SJCRH30 (cell line): ENCODE measurements at regions not wholly inside any gene's neighbourhood (a gene's known extent, or its start where the extent isn't known, plus 50 kb on each side); places are given as distances from the start of the nearest gene placed in this dataset.
"Not testable (repeated sequence)": the region's sequence is repeated elsewhere in the genome, so short reads cannot be mapped to it uniquely, and the experiment has no call there.

Experiments used
- DNase-seq, 2 experiments: peaks; one replicate each; pipeline ENCODE4 v3.0.0-alpha.2; 2015 to 2020
- H3K27ac ChIP-seq: fragments of 250-450 bp; sonication (Bioruptor Pico); 2 replicates; pipeline ENCODE4 v1.5.1; 2020; ENCODE audit warnings: mild to moderate bottlenecking, moderate library complexity
- H3K27me3 ChIP-seq: fragments of 250-450 bp; sonication (Bioruptor Pico); 2 replicates; pipeline ENCODE4 v1.5.1; 2020; ENCODE audit warnings: mild to moderate bottlenecking, moderate library complexity
- H3K36me3 ChIP-seq: fragments of 250-450 bp; sonication (Bioruptor Pico); 2 replicates; pipeline ENCODE4 v1.5.1; 2020; ENCODE audit warnings: mild to moderate bottlenecking, moderate library complexity
- H3K4me1 ChIP-seq: fragments of 250-450 bp; sonication (Bioruptor Pico); 2 replicates; pipeline ENCODE4 v1.5.1; 2020; ENCODE audit warnings: mild to moderate bottlenecking, moderate library complexity
- H3K4me3 ChIP-seq: fragments of 250-450 bp; sonication (Bioruptor Pico); 2 replicates; pipeline ENCODE4 v1.5.1; 2020; ENCODE audit warnings: mild to moderate bottlenecking, moderate library complexity
- H3K9me3 ChIP-seq: fragments of 250-450 bp; sonication (Bioruptor Pico); replicated peaks from 2 replicates; pipeline ENCODE4 v1.5.1; 2020; ENCODE audit warnings: mild to moderate bottlenecking, moderate library complexity

GRCh38 chr15:35929740-35930444 lies 383.9 kb upstream of the DPH6 start:
- H3K4me3 ChIP-seq = no peak overlapping the region
- no peak overlapping the region for H3K27ac ChIP-seq
- DNase-seq = no peak
- H3K9me3 ChIP-seq = no peaks in the 10 kb centered on the region
- H3K27me3 ChIP-seq = no peaks in the 10 kb centered on the region
- no peaks in the 10 kb centered on the region for H3K36me3 ChIP-seq
- no peaks in the 10 kb centered on the region for H3K4me1 ChIP-seq

- no peaks in the 10 kb centered on the region; the same call in 1 of the 2 replicates for H3K36me3 ChIP-seq
- no peaks in the 10 kb centered on the region for H3K27me3 ChIP-seq
- DNase-seq = no peak
- no peak overlapping the region for H3K4me3 ChIP-seq
- H3K9me3 ChIP-seq = no peaks in the 10 kb centered on the region
- no peaks in the 10 kb centered on the region for H3K4me1 ChIP-seq
- no peak overlapping the region for H3K27ac ChIP-seq
Measured at GRCh38 chr15:35931799-35932341, 385.9 kb upstream of the DPH6 start.

GRCh38 chr15:35932531-35932930 lies 386.6 kb upstream of the DPH6 start:
- DNase-seq = no peak
- H3K27me3 ChIP-seq = no peaks in the 10 kb centered on the region
- H3K4me1 ChIP-seq = no peaks in the 10 kb centered on the region
- H3K27ac ChIP-seq = no peak overlapping the region
- H3K4me3 ChIP-seq = no peak overlapping the region
- H3K36me3 ChIP-seq = no peaks in the 10 kb centered on the region; the same call in 1 of the 2 replicates
- no peaks in the 10 kb centered on the region for H3K9me3 ChIP-seq

- DNase-seq = no peak
- H3K9me3 ChIP-seq = no peaks in the 10 kb centered on the region
- H3K36me3 ChIP-seq = no peaks in the 10 kb centered on the region; the same call in 1 of the 2 replicates
- no peaks in the 10 kb centered on the region for H3K27me3 ChIP-seq
- no peak overlapping the region for H3K4me3 ChIP-seq
- no peak overlapping the region for H3K27ac ChIP-seq
- H3K4me1 ChIP-seq = no peaks in the 10 kb centered on the region
Measured at GRCh38 chr15:35933531-35933930, 387.6 kb upstream of the DPH6 start.

GRCh38 chr15:35934383-35935049 lies 388.6 kb upstream of the DPH6 start:
- Histone ChIP-seq H3K4me3 (no peak overlapping the region), H3K27ac (no peak overlapping the region), H3K9me3 (no peaks in the 10 kb centered on the region), H3K4me1 (no peaks in the 10 kb centered on the region), H3K27me3 (no peaks in the 10 kb centered on the region), H3K36me3 (no peaks in the 10 kb centered on the region; the same call in 1 of the 2 replicates)
- no peak for DNase-seq

GRCh38 chr15:35936284-35936683 lies 390.3 kb upstream of the DPH6 start:
- no peaks in the 10 kb centered on the region for H3K4me1 ChIP-seq
- DNase-seq = no peak
- no peaks in the 10 kb centered on the region for H3K27me3 ChIP-seq
- no peak overlapping the region for H3K4me3 ChIP-seq
- no peak overlapping the region for H3K27ac ChIP-seq
- H3K36me3 ChIP-seq = no peaks in the 10 kb centered on the region; the same call in 1 of the 2 replicates
- H3K9me3 ChIP-seq = no peaks in the 10 kb centered on the region

- Histone ChIP-seq H3K9me3 (no peaks in the 10 kb centered on the region), H3K27me3 (no peaks in the 10 kb centered on the region), H3K4me3 (no peak overlapping the region), H3K36me3 (no peaks in the 10 kb centered on the region; the same call in 1 of the 2 replicates), H3K27ac (no peak overlapping the region), H3K4me1 (no peaks in the 10 kb centered on the region)
- no peak for DNase-seq
Measured at GRCh38 chr15:35937380-35937779, 391.4 kb upstream of the DPH6 start.

- H3K36me3 ChIP-seq = no peaks in the 10 kb centered on the region
- no peak overlapping the region for H3K4me3 ChIP-seq
- no peak for DNase-seq
- no peaks in the 10 kb centered on the region for H3K4me1 ChIP-seq
- no peaks in the 10 kb centered on the region for H3K27me3 ChIP-seq
- no peaks in the 10 kb centered on the region for H3K9me3 ChIP-seq
- H3K27ac ChIP-seq = no peak overlapping the region
Measured at GRCh38 chr15:35944945-35945585, 399.1 kb upstream of the DPH6 start.

- H3K4me1 ChIP-seq = no peaks in the 10 kb centered on the region
- H3K4me3 ChIP-seq = no peak overlapping the region
- no peaks in the 10 kb centered on the region for H3K36me3 ChIP-seq
- H3K27me3 ChIP-seq = no peaks in the 10 kb centered on the region
- DNase-seq = no peak
- no peaks in the 10 kb centered on the region for H3K9me3 ChIP-seq
- H3K27ac ChIP-seq = no peak overlapping the region
Measured at GRCh38 chr15:35953424-35953823, 407.5 kb upstream of the DPH6 start.

GRCh38 chr15:35956056-35956455 lies 410.1 kb upstream of the DPH6 start:
- H3K36me3 ChIP-seq = no peaks in the 10 kb centered on the region
- no peaks in the 10 kb centered on the region for H3K4me1 ChIP-seq
- H3K9me3 ChIP-seq = no peaks in the 10 kb centered on the region
- no peak overlapping the region for H3K27ac ChIP-seq
- no peaks in the 10 kb centered on the region for H3K27me3 ChIP-seq
- DNase-seq = no peak
- no peak overlapping the region for H3K4me3 ChIP-seq

- Histone ChIP-seq H3K9me3 (no peaks in the 10 kb centered on the region), H3K27me3 (no peaks in the 10 kb centered on the region), H3K4me1 (no peaks in the 10 kb centered on the region), H3K4me3 (no peak overlapping the region), H3K36me3 (no peaks in the 10 kb centered on the region), H3K27ac (no peak overlapping the region)
- no peak for DNase-seq
Measured at GRCh38 chr15:35958021-35958420, 412.1 kb upstream of the DPH6 start.

GRCh38 chr15:35958975-35959374 lies 413.0 kb upstream of the DPH6 start:
- H3K4me1 ChIP-seq = no peaks in the 10 kb centered on the region

GRCh38 chr15:35963326-35963725 lies 417.4 kb upstream of the DPH6 start:
- no peak for DNase-seq
- Histone ChIP-seq H3K27me3 (no peaks in the 10 kb centered on the region), H3K4me1 (no peaks in the 10 kb centered on the region), H3K9me3 (no peaks in the 10 kb centered on the region), H3K36me3 (no peaks in the 10 kb centered on the region), H3K27ac (no peak overlapping the region), H3K4me3 (no peak overlapping the region)

More at GRCh38 chr15:35958975-35959374, 413.0 kb upstream of the DPH6 start:
- DNase-seq = no peak
- H3K27me3 ChIP-seq = no peaks in the 10 kb centered on the region
- no peaks in the 10 kb centered on the region for H3K9me3 ChIP-seq
- H3K27ac ChIP-seq = no peak overlapping the region
- H3K4me3 ChIP-seq = no peak overlapping the region
- no peaks in the 10 kb centered on the region for H3K36me3 ChIP-seq

GRCh38 chr15:35966781-35967180 lies 420.8 kb upstream of the DPH6 start:
- no peak for DNase-seq
- Histone ChIP-seq H3K27me3 (no peaks in the 10 kb centered on the region), H3K9me3 (no peaks in the 10 kb centered on the region), H3K27ac (no peak overlapping the region), H3K4me3 (no peak overlapping the region), H3K36me3 (no peaks in the 10 kb centered on the region), H3K4me1 (no peaks in the 10 kb centered on the region)

GRCh38 chr15:35967968-35968367 lies 422.0 kb upstream of the DPH6 start:
- not testable (repeated sequence) for H3K27me3 ChIP-seq, H3K27ac ChIP-seq, H3K4me3 ChIP-seq, DNase-seq, H3K9me3 ChIP-seq, H3K36me3 ChIP-seq, H3K4me1 ChIP-seq
